Osteocyte (in vitro differentiated cells): ENCODE measurements at regions not wholly inside any gene's neighbourhood (a gene's known extent, or its start where the extent isn't known, plus 50 kb on each side); places are given as distances from the start of the nearest gene placed in this dataset.

Source experiments
- DNase-seq: peaks from one replicate; pipeline ENCODE4 v3.0.0; 2021; ENCODE audit warnings: mixed read lengths; ENCODE audit not compliant: unreplicated experiment; ENCODE audit errors: extremely low spot score
- H3K27ac Mint-ChIP-seq: one replicate; pipeline ENCODE4 v1.8.0; 2021; ENCODE audit warnings: mild to moderate bottlenecking, mixed read lengths; ENCODE audit not compliant: unreplicated experiment
- H3K27me3 Mint-ChIP-seq: one replicate; pipeline ENCODE4 v1.8.0; 2021; ENCODE audit warnings: mixed read lengths; ENCODE audit not compliant: unreplicated experiment
- H3K36me3 Mint-ChIP-seq: one replicate; pipeline ENCODE4 v1.8.0; 2021; ENCODE audit warnings: mixed read lengths; ENCODE audit not compliant: unreplicated experiment
- H3K4me1 Mint-ChIP-seq: one replicate; pipeline ENCODE4 v1.8.0; 2021; ENCODE audit warnings: mixed read lengths; ENCODE audit not compliant: unreplicated experiment
- H3K4me3 Mint-ChIP-seq: one replicate; pipeline ENCODE4 v1.8.0; 2021; ENCODE audit warnings: mild to moderate bottlenecking, moderate library complexity, mixed read lengths; ENCODE audit not compliant: unreplicated experiment
- H3K9me3 Mint-ChIP-seq: one replicate; pipeline ENCODE4 v1.8.0; 2021; ENCODE audit warnings: mixed read lengths; ENCODE audit not compliant: unreplicated experiment
- CTCF ChIP-seq: fragments of 200-600 bp; sonication (generic); IDR thresholded peaks from 2 replicates; pipeline ENCODE4 v1.5.0; 2021; ENCODE audit warnings: antibody characterized with exemption, mild to moderate bottlenecking, moderate library complexity

DNA sequence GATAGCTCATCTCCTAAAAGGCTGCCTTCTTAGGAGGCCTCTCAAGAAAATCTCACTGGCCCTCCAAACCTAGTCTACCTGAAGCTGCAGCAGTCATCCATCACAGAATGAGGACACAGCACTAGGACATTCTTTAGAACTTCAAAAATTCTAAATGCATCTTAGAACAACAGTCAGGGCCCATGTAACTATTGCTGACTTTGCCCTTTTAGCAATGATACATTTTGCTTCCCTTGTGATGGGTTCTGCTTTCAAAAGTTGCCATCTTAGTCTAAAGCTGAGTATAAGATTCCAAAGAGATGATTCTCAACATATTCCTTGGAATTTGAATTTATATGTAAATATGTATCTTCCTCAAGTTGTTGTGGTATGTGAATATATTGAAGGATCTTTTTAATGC lies 793.0 kb downstream of the RAB28 start:
- H3K4me3 Mint-ChIP-seq = no peak overlapping the region
- H3K27me3 Mint-ChIP-seq = no peaks in the 10 kb centered on the region
- TF ChIP-seq CTCF = no peak
- H3K27ac Mint-ChIP-seq = no peak overlapping the region
- no peaks in the 10 kb centered on the region for H3K36me3 Mint-ChIP-seq
- no peaks in the 10 kb centered on the region for H3K4me1 Mint-ChIP-seq
- DNase-seq = no peak
- H3K9me3 Mint-ChIP-seq = no peaks in the 10 kb centered on the region

DNA sequence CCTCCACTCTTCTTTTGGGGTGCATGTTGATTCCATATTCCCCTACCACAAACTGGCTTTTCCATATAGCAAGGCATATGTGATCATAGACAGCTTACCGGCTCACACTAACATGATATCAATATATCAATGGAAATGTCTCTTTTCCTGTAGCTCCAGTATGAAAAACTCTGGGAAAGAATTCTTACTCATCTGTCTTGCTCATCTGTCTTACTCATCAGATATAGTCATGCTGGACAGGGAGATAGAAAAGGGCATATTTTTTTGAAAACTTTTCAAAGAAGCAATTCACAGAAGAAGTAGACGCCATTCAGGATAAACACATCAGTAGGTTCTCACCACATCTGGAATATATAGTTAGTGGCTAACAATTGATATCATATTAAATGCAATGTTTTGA lies 794.7 kb downstream of the RAB28 start:
- no peak overlapping the region for H3K27ac Mint-ChIP-seq
- H3K4me1 Mint-ChIP-seq = no peaks in the 10 kb centered on the region
- no peak for DNase-seq
- no peak for TF ChIP-seq CTCF
- no peaks in the 10 kb centered on the region for H3K27me3 Mint-ChIP-seq
- no peak overlapping the region for H3K4me3 Mint-ChIP-seq
- no peaks in the 10 kb centered on the region for H3K36me3 Mint-ChIP-seq
- H3K9me3 Mint-ChIP-seq = no peaks in the 10 kb centered on the region

DNA sequence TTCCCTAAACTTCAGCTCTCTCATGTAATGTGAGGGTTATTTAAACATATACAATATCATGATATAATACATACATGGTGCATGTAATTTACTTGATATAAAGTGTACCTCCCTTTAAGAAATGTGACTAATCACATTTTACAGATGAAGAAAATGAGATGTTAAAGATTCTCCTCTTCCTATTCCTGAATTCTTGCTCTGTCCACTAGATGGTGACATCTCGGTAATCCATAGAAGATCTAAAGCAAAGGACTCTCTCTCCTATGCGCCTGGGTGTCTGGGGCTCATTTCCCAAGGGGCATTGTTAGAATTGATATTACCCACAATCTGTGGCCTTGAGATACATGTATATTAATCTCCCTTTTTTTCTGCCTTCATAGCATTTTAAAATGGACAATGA lies 804.9 kb downstream of the RAB28 start:
- H3K27ac Mint-ChIP-seq = no peak overlapping the region
- H3K4me3 Mint-ChIP-seq = no peak overlapping the region
- no peak for DNase-seq
- no peaks in the 10 kb centered on the region for H3K36me3 Mint-ChIP-seq
- no peaks in the 10 kb centered on the region for H3K4me1 Mint-ChIP-seq
- no peaks in the 10 kb centered on the region for H3K27me3 Mint-ChIP-seq
- peaks cover 16% of the 10 kb centered on the region for H3K9me3 Mint-ChIP-seq
- no peak for TF ChIP-seq CTCF

GRCh38 chr4:12674184-12674583 lies 810.0 kb downstream of the RAB28 start:
- no peaks in the 10 kb centered on the region for H3K4me1 Mint-ChIP-seq
- H3K4me3 Mint-ChIP-seq = no peak overlapping the region
- TF ChIP-seq CTCF = no peak
- peaks cover 30% of the 10 kb centered on the region for H3K9me3 Mint-ChIP-seq
- no peak overlapping the region for H3K27ac Mint-ChIP-seq
- H3K36me3 Mint-ChIP-seq = no peaks in the 10 kb centered on the region
- H3K27me3 Mint-ChIP-seq = no peaks in the 10 kb centered on the region
- no peak for DNase-seq

DNA sequence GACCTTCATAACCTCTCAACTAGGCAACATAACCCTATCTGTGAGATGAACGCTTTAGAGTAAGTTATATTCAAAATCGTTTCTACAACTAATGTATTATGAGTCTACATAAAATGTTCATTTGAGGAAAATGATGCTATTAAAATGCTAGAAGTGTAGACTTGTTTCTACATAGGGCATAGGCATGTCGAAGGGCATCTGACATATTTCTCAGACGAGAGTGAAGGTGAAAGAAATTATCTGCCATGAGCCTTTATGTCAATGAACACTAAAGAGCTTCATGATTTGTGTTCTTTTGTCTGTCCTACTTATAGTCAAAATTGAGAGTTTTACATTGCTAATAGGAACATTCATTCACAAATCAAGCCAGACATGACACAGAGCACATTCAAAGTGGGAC lies 811.8 kb downstream of the RAB28 start:
- DNase-seq = no peak
- Mint-ChIP-seq H3K4me3 (no peak overlapping the region), H3K27ac (no peak overlapping the region), H3K27me3 (no peaks in the 10 kb centered on the region), H3K36me3 (no peaks in the 10 kb centered on the region), H3K9me3 (peaks cover 30% of the 10 kb centered on the region), H3K4me1 (no peaks in the 10 kb centered on the region)
- no peak for TF ChIP-seq CTCF
